DOHH2 (cell line): ENCODE measurements at regions not wholly inside any gene's neighbourhood (a gene's known extent, or its start where the extent isn't known, plus 50 kb on each side); places are given as distances from the start of the nearest gene placed in this dataset.

Experiments used
- CTCF ChIP-seq: fragments of 200-600 bp; sonication (generic); IDR thresholded peaks from one replicate; pipeline ENCODE4 v1.5.1; 2014; ENCODE audit warnings: antibody characterized with exemption, mild to moderate bottlenecking, low read depth, low read length; ENCODE audit not compliant: poor library complexity, severe bottlenecking
- EZH2phosphoT487 ChIP-seq: fragments of 200-600 bp; sonication (generic); IDR thresholded peaks from 2 replicates; pipeline ENCODE4 v1.6.1; 2017; ENCODE audit warnings: borderline replicate concordance, mild to moderate bottlenecking, antibody characterized with exemption, low read length, moderate library complexity, mixed read lengths

- TF ChIP-seq CTCF (no peak), EZH2phosphoT487 (no peak)
Observed at GRCh38 chr10:108708363-108708762, 1214.9 kb downstream of the XPNPEP1 start.
